Panc1 (cell line): ENCODE measurements at regions not wholly inside any gene's neighbourhood (a gene's known extent, or its start where the extent isn't known, plus 50 kb on each side); places are given as distances from the start of the nearest gene placed in this dataset.

Experiments
- ATAC-seq: fragments of 200-7000 bp; cut with Tn5 transposase; 2 replicates; pipeline ENCODE4 v1.9.1; 2020; ENCODE audit warnings: mild to moderate bottlenecking, moderate library complexity
- BruUV-seq: library from RNA; stranded (reverse); fragments of 400-500 nt; replicated peaks from 2 replicates; lab custom pipeline; 2021; lab: Mats Ljungman, UMichigan
- CTCF ChIA-PET: fragments of 300-600 bp; sonication (Branson Sonifier 250); formaldehyde crosslinking; loops from one replicate; lab custom pipeline; 2022; ENCODE audit warnings: antibody characterized with exemption; lab: Charles Lee
- POLR2A ChIA-PET: fragments of 300-600 bp; sonication (Branson Sonifier 250); formaldehyde crosslinking; loops from one replicate; lab custom pipeline; 2022; ENCODE audit warnings: antibody characterized with exemption; lab: Charles Lee
- DNase-seq: peaks from one replicate; pipeline ENCODE4 v3.0.0-alpha.2; 2010; ENCODE audit warnings: low read depth, low spot score
- H3K27ac ChIP-seq: 2 replicates; pipeline ENCODE4 v1.5.1; 2011; ENCODE audit warnings: mild to moderate bottlenecking, low read length, inconsistent platforms
- H3K27me3 ChIP-seq: fragments of 200-500 bp; sonication (Bioruptor generic); 2 replicates; pipeline ENCODE4 v1.6.0; 2014; ENCODE audit warnings: low read length, inconsistent platforms; ENCODE audit not compliant: control insufficient read depth, insufficient read depth
- H3K36me3 ChIP-seq: fragments of 200-500 bp; sonication (Bioruptor generic); 2 replicates; pipeline ENCODE4 v1.5.1; 2014; ENCODE audit warnings: inconsistent platforms, mild to moderate bottlenecking, low read length, moderate library complexity; ENCODE audit not compliant: control insufficient read depth, insufficient read depth
- H3K4me1 ChIP-seq: 2 replicates; pipeline ENCODE4 v1.5.1; 2011; ENCODE audit warnings: inconsistent platforms, mild to moderate bottlenecking, low read length, moderate library complexity; ENCODE audit not compliant: control insufficient read depth, insufficient read depth
- H3K4me3 ChIP-seq, 2 experiments: 2 replicates each; pipeline ENCODE4 v1.5.1; 2011 to 2012; ENCODE audit warnings: low read depth in 2 of 2, low read length in 2 of 2, mild to moderate bottlenecking in 2 of 2, inconsistent platforms in 1 of 2, moderate library complexity in 1 of 2
- H3K9me3 ChIP-seq: fragments of 200-500 bp; sonication (Bioruptor generic); 2 replicates; pipeline ENCODE4 v1.5.1; 2014; ENCODE audit warnings: low read depth, mild to moderate bottlenecking, inconsistent platforms, low read length, moderate library complexity; ENCODE audit not compliant: control insufficient read depth, insufficient read depth
- CTCF ChIP-seq: fragments of 450-650 bp; IDR thresholded peaks from 2 replicates; pipeline ENCODE4 v1.5.1; 2017; ENCODE audit warnings: mild to moderate bottlenecking
- POLR2AphosphoS5 ChIP-seq: IDR thresholded peaks from 2 replicates; pipeline ENCODE4 v1.6.1; 2012; ENCODE audit warnings: mild to moderate bottlenecking, low read depth, low read length, moderate library complexity
- SIN3A ChIP-seq: IDR thresholded peaks from 2 replicates; pipeline ENCODE4 v1.6.1; 2012; ENCODE audit warnings: low read depth, mild to moderate bottlenecking, low read length, moderate library complexity, borderline replicate concordance; ENCODE audit not compliant: insufficient read depth
- TCF7L2 ChIP-seq: IDR thresholded peaks from 2 replicates; pipeline ENCODE4 v1.6.1; 2011; ENCODE audit warnings: mild to moderate bottlenecking, low read depth, low read length, inconsistent platforms
- in situ Hi-C: cut with HindIII; loops from 2 replicates; pipeline ENCODE4 v1.10.0; 2016; ENCODE audit warnings: low sequenced_read_pairs, low pct_unique_long_range_greater_than_20kb
- intact Hi-C: fragments of 100-400 bp; cut with micrococcal nuclease; formaldehyde crosslinking; loops from one replicate; pipeline ENCODE4 v1.10.0; 2022; ENCODE audit not compliant: unreplicated experiment
- TF ChIP-seq, protein P1 (sequence below), 2 experiments: IDR thresholded peaks; 2 replicates each; pipeline ENCODE4 v1.6.1; 2011 to 2012; ENCODE audit warnings: low read depth in 2 of 2, control low read depth in 1 of 2, low read length in 1 of 2, mild to moderate bottlenecking in 1 of 2, moderate library complexity in 1 of 2; ENCODE audit not compliant: insufficient read depth in 1 of 2

DNA sequence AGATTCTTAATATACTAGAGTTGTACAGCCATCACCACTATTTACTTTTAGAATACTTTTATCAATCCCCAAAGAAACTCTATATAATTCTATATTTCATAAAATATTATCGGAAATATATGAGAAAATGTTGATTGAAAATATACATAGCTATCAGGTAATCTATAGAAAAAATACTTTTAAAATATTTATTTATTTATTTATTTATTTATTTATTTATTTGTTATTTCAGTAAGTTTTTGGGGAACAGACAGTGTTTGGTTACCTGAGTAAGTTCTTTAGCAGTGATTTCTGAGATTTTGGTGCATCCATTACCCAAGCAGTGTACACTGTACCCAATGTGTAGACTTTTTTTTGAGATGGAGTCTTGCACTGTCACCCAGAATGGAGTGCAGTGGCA is 206.6 kb upstream of the DAAM1 start:
- POLR2A ChIA-PET: no interaction called here
- Histone ChIP-seq H3K4me3 (no peak overlapping the region), H3K36me3 (no peaks in the 10 kb centered on the region), H3K27ac (no peak overlapping the region), H3K4me1 (no peaks in the 10 kb centered on the region), H3K27me3 (no peaks in the 10 kb centered on the region), H3K9me3 (no peaks in the 10 kb centered on the region)
- ATAC-seq (no peak), DNase-seq (no peak)
- BruUV-seq: no TSS peak
- intact Hi-C loops: no loop called here
- CTCF ChIA-PET: no interaction called here
- in situ Hi-C loops: no loop called here
- no peak for TF ChIP-seq POLR2AphosphoS5
- TF ChIP-seq CTCF: no peak
- TF ChIP-seq, protein P1, sequence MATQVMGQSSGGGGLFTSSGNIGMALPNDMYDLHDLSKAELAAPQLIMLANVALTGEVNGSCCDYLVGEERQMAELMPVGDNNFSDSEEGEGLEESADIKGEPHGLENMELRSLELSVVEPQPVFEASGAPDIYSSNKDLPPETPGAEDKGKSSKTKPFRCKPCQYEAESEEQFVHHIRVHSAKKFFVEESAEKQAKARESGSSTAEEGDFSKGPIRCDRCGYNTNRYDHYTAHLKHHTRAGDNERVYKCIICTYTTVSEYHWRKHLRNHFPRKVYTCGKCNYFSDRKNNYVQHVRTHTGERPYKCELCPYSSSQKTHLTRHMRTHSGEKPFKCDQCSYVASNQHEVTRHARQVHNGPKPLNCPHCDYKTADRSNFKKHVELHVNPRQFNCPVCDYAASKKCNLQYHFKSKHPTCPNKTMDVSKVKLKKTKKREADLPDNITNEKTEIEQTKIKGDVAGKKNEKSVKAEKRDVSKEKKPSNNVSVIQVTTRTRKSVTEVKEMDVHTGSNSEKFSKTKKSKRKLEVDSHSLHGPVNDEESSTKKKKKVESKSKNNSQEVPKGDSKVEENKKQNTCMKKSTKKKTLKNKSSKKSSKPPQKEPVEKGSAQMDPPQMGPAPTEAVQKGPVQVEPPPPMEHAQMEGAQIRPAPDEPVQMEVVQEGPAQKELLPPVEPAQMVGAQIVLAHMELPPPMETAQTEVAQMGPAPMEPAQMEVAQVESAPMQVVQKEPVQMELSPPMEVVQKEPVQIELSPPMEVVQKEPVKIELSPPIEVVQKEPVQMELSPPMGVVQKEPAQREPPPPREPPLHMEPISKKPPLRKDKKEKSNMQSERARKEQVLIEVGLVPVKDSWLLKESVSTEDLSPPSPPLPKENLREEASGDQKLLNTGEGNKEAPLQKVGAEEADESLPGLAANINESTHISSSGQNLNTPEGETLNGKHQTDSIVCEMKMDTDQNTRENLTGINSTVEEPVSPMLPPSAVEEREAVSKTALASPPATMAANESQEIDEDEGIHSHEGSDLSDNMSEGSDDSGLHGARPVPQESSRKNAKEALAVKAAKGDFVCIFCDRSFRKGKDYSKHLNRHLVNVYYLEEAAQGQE (IDR thresholded peaks at IDR 0.05; ENCODE audit: insufficient read depth in 1 of 2, low read depth in 2 of 2, low read length in 1 of 2): no peak
- no peak for TF ChIP-seq SIN3A
- TF ChIP-seq TCF7L2: no peak

- ATAC-seq (no peak), DNase-seq (no peak)
- Histone ChIP-seq H3K36me3 (no peaks in the 10 kb centered on the region), H3K27me3 (no peaks in the 10 kb centered on the region), H3K9me3 (no peaks in the 10 kb centered on the region), H3K4me3 (no peak overlapping the region), H3K27ac (no peak overlapping the region), H3K4me1 (no peaks in the 10 kb centered on the region)
- TF ChIP-seq, protein P1 (IDR thresholded peaks at IDR 0.05; ENCODE audit: insufficient read depth in 1 of 2, low read depth in 2 of 2, low read length in 1 of 2): no peak
- TF ChIP-seq CTCF (no peak), POLR2AphosphoS5 (no peak), TCF7L2 (no peak), SIN3A (no peak)
- in situ Hi-C loops (no loop called here), intact Hi-C loops (no loop called here)
- BruUV-seq: no TSS peak
- POLR2A ChIA-PET: no interaction called here
- CTCF ChIA-PET: no interaction called here
Observed at GRCh38 chr14:58985786-58986185, 202.7 kb upstream of the DAAM1 start.
